ENCODE measurements at regions not wholly inside any gene's neighbourhood (a gene's known extent, or its start where the extent isn't known, plus 50 kb on each side); places are given as distances from the start of the nearest gene placed in this dataset.

DNA sequence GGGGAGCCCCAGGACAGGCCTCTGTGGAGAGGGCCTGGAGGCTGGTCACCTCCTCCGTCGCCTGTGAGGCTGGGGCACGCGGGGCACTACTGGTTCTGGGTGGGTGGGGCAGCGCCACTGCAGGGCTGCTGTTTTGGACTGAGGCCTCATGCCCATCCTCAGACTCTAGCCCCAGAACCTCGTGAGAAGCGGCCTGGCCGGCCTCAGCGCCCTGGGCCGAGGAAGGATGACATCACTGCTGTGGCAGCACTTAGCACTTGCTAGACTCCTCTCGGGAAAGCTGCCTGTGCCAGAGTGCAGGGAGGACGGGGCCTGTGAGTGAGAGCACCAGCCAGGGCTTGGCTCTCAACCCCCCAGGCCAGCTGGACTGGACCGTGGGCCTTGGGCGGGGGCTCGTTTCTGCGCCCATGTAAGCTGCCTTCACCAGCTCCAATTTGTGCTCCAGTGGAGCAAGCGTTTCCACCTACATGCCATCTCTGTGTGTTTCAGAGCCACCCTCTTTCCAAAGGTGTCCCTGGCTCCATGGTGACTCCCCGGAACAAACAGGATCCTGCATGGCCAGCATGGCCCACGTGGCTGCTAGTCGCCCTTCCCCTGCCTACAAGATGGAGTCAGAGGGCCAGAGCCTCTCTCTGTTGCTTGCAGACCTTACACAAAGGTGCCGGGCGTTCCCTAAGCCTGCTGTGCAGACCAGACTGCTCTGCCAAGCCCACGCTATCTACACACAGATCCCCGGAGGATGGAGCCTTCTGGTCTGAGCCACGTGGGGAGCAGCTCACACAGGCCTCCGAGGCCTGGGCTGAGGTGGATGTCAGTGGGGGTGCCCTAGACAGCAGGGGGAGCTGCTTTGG is 102.9 kb downstream of the CTTN start:
- no peak for DNase-seq (ENCODE audit: low read depth)

DNA sequence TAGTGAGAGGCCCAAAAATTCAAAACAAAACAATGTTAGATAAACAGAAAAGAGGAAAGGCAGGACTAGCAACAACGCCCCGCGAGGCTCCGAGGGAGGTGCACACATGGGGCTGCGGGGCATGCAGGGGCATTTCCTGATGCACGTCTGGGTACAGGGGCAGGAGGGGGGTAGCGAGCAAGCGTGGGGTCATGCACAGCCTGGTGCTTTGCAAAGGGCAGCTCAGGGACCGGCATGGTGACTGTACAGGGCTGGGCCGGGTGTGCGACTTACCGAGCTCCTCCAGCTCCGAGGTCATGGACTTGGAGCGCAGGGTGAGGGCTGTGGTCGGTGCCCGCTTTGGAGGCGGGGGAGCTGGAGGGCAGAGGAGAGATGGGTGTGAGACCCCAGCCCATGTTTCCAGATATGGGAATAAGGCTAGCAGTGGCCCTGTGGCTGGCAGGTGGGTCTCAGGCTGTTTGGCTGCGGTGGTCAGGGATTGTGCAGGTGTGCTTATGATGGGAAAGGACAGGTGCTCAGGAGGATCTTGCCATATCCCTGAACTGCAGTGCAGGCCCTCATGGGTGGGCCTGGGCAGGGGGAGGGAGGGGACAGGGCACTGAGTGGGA is 103.7 kb downstream of the CTTN start:
- no peak for DNase-seq (ENCODE audit: low read depth)

DNA sequence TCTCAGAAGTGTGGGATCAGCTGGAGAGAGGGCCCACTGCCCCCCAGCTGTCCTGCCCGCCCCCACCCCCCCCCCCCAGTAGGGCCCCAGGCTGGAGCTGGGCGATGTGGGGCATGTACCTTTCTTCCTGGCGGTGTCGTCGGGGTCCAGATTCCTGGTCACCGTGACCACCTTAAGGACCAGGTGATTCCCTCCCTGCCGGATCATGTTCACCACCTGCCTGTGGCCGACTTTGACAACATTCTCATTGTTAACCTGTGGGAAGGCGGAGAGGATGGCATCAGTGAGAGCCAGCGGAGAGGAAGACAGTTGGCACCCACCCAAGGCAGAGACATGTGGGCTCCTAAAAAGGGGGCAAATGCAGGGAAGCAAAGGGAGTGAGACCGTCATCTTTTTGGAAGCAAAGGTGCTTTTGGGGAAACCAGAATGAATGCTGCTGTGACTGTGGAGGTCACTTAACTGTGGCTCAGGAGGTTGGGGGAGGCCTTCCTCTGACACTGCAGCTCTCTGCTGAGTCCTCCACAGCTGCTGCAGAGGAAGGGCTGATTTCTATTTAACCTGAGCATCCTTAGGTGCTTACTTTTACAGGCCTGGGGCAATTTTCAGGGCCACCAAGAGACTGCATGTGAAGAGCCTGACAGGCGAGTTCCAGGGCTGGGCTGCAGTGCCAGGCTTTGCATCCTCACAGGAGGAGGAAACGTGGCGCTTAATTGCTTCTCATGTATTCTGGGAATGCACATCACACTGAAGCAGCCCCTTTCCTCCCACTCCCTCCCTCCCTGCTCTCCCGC is 104.5 kb downstream of the CTTN start:
- no peak for DNase-seq (ENCODE audit: low read depth)

DNA sequence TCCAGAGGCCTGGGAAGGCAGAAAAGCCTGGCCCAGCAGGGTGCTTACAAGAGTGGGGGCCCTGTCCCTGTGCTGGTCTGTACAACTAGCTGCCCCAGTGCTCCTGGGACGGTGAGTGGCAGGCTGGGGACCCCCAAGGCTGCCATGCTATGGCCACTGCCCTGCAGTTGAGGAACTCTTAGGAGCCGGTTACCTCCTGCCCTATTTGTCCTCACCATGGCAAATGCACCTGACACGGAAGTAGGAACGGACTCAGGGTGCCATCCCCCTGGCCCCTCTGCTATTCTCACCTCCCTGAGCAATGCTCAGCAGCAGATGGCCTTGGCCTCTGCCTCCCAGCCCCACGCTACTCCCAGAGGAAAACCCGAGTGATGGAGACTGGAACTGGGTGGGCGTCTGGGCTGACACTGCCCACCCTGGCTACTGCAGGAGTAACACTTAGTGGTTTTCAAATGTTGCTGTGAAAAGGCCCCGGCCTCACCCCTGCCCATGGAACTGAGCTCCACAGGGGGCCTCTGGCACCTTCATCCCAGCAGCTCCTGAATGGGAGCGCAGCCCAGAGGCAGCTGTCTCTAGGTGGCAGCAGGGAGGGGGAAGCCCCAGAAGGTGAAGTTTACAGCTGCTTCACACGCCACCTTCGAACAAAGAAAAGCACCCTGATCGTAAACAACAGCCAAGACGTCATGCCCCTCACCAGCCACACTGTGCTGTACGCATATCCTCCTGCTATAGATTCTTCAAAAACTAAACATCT is 105.3 kb downstream of the CTTN start:
- DNase-seq (ENCODE audit: low read depth) = no peak

DNA sequence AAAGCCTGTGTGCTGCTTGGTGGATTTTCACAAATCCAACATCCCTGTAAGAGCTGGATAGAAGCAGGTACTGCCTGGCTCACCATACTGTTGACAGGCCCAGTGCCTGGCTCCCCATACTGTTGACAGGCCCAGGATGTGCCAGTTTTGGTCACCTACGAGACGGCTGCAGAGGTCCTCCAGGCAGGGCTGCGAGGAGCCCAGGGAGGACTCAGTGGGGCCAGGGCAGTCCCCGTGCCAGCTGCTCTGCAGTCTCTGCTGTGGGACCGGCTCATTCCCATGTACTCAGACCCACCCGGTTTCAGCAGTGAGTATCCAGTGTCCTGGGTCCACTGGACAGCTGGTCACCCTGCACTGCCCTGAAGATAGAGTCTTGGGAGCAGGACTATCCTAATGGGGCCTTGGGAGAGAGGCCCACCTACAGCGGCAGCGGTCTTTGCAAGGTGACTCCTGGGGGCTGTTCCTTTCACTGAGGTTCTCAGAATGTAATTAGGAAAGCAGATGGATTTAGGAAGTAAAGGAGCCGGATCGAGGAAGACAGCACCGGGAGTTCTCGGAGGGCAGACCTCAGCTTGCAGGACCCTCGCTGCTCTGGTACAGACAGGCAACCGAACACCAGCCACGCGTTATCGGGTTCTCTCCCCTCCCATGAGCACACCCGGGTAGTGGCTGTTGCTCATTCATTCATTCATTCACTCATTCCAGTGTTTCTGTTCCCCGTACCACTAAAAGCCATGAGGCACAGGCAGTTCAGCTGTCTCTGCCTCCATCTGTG is 106.1 kb downstream of the CTTN start:
- DNase-seq (ENCODE audit: low read depth) = no peak

DNA sequence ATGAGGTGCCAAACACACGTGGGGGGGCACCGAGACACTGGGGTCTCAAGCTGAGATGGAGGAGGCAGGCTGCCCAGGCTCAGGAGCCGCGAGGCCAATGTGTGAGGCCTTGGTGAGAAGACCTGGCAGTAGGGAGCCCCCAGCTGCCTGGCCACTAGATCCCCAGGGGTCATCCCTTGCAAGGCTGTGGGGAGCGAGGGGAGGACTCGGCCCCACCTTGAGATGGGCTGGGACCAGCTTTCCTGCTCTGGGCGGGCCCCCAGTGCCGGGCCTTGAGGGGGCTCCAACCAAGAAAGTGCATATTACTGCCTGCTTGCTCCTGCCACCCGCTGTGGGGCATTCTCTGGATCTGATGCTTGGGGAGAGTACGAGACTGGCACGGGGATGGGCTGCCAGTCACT is 107.0 kb downstream of the CTTN start:
- no peak for DNase-seq (ENCODE audit: low read depth)

DNA sequence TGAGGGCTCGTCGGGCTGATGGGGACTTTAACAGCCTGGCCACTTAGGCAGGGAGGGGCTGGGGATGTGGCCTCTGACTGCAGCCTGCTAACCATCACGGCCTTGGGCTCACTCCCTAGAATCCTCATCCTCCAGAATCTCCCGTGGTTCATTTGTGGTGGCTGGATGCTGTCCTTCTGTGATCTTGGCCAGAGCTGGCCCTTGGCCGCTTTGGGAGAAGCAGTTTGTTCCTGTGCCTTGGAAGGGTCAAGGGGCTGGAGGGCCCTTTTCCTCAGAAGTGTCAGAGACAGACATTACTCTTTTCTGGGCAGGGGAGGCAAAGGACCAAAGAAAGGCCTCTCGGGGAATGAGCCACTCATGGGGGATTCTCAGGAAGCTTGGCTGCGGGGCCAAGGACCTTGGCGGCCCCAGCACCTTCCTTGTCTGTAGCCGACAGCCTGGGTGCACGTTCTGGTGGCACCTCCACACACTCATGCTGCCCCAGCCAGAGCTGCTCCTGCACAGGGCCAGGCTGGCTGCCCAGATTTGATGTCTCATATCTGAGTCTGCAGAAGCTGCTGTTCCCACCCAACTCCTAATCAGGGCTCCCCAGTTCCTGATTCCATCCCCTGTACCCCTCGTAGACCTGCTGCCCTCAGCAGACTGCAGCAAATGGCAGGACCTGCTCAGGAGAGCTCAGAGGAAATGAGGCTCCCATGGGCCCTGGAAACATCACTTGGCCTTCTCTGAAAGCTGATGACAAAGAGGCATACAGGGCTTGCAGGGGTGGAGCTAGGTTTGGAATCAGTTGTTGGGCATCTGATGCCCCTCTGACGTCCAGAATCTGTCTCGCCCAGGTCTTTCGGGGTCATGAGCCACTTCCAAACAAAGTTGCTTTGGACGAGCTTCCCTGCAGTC is 107.7 kb downstream of the CTTN start:
- no peak for DNase-seq (ENCODE audit: low read depth)

DNA sequence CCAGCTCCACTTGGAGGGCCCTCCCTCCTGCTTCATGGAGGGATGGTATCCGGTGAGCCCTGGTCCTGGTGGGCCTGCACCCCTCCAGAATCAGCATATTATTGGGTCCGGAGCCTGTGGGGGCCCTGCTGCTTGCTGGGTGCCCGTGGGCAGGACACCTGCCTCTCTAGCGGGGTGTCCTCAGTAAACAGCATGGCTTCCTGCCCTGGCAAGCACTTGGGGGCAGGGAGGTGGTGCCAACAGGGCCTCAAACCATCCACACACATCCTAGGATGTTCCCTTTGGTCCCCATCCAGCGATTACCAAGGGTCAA is 108.3 kb downstream of the CTTN start:
- DNase-seq (ENCODE audit: low read depth) = no peak

DNA sequence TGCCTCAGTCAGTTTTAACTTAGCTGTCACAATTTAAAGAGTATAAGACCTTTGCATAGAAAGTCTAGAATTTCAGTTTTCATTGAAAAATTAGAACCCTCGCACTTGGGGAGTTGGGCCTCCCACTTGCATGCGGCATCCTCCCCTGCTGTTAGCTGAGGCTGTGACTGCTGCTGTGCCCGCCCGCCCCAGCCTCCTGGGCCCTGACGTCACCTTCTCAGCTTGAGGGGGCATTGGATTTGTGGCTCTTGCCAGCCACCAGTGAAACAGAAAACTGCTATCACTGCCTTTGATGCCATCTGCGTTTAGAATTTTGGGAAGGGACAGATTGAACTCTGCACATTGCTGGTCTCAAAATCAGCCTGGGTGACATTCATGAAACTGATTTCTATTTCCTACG is 108.7 kb downstream of the CTTN start:
- DNase-seq (ENCODE audit: low read depth) = no peak

DNA sequence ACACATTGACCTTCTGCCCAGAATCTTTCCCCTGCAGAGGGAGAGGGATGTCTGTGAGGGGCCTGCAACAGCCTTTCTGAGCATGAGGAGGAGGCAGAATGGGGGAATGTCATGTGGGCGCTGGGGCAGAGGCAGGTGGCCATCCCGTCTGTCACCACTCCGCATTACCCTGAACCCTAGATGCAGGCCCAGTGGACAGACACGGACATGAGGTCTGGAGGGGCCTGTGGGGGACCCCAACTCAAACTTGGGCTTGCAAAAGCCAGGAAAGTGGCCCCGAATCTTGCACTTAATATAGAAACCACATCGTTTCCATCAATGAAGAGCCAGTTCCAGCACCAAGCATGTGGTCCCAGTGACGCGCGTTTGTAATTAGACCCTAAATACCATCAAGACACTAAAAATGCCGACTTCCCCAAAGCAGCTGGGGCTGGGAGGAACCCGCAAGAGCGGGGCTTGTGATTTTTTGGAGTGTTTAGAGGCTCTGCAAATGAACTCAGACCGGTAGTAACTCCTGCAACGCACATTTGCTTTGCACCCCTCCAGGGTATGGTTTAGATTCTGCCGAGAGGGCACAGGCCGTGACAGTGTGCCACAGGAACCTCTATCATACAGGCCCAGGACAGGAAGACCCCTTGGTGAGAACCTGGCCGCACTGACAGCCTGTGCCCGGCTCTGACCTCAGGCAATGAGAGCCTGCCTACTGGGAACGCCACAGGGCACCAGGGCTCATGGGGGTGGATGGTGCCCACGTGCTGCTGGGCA is 109.3 kb downstream of the CTTN start:
- no peak for DNase-seq (ENCODE audit: low read depth)

DNA sequence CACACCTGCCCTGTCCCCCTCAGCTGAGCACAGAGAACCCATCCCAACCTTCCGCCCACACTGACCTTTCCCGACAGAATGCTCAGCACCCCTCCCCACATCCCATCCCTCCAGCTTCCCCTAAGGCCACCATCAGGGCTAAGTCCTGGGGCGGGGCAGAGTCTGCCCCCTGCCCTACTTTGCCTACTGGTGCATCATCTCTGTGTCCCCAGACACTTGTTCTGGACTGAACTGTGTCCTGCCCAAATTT is 109.8 kb downstream of the CTTN start:
- DNase-seq (ENCODE audit: low read depth) = no peak

DNA sequence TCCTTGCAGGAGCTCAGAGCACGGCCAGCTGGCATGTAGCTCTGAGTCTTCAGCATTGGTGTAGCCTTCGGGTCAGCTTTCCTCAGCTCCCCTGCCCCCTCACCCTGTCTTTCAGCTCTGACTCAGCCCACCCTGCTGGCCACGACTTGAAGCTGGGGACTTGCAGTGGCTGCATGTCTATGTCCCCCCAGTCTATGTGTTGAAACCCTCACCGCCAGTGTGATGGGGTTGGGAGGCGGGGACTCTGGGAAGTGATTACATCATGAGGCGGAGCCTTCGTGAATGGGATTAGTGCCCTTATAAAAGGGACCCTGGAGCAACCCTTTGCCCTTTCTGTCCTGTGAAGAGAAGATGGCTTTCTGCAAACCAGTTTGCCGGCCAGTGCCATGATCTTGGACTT is 111.1 kb downstream of the CTTN start:
- DNase-seq (ENCODE audit: low read depth) = no peak

DNA sequence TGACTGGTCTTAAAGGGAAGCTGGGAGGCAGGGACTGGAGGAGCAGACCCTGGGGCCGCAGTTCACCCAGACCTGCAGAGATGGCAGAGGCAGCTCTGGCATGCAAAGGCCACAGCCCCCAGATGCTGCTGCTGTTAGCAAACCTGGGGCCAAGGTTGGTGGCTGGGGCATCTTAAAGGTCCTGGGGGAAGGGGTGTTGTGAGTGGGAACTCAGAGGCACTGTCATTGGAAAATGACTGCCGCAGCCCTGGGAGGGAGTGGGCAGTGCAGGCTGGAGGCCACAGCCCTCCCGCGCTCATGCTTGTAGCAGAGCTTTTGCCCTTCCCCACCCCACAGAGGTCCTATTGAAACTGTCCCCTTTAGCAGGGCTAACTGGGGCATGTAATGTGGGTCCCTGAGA is 111.8 kb downstream of the CTTN start:
- no peak for DNase-seq (ENCODE audit: low read depth)

DNA sequence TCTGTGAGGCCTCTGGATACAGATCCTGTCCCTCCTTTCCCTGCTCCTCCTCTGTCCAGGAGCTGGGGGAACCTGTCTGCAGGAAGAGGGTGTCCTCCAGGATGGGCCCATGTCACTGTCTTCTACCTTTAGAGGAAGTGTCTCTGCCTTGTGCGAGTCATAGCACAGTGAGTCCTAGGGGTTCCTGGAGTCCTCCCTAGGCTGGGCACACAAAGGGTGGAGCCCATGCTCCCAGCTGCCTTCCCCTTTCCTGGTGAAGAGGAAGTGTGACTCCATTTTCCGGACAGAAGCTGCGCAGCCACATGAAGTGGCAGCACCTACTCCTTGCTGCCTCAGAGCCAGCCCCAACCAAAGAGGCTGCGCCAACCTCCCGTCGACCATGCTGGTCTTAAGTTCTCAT is 112.2 kb downstream of the CTTN start:
- DNase-seq (ENCODE audit: low read depth) = no peak

DNA sequence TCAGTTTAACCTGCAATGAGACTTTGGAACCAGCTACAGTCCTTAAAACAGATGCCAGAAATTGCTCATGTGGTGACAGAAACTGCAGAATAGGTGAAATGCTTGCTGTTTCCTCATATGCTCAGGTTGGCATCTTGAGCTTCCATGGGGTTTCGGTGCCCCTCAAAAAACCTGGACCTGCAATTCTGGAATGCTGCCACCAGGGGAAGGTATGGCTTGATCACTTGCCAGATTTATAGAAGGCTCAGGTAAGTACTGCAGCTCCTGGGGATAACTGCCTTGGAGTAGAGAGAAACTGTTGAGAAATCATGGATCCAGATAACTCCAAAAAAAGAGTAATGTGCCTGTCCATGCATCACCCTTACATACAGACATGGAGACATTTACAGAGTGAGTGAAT is 113.0 kb downstream of the CTTN start:
- no peak for DNase-seq (ENCODE audit: low read depth)

DNA sequence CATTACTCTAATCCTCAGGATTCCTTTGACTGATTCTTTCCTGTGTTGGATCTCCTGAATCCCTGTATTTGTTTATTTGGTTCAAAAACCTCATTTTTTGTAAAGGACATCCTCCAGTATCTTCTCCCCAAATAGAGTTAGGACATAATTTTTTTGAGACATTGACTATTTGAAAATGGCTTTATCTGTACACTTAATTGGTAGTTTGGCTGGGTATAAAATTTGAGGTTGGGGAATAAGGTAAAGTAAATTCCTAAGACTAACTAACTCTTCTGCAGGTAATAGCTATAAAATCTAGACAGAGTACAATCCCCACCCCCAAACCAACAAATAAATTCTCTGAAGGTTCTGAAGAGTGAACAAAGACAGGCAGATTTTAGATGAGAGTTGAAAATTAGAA is 114.4 kb downstream of the CTTN start:
- DNase-seq (ENCODE audit: low read depth) = no peak

DNA sequence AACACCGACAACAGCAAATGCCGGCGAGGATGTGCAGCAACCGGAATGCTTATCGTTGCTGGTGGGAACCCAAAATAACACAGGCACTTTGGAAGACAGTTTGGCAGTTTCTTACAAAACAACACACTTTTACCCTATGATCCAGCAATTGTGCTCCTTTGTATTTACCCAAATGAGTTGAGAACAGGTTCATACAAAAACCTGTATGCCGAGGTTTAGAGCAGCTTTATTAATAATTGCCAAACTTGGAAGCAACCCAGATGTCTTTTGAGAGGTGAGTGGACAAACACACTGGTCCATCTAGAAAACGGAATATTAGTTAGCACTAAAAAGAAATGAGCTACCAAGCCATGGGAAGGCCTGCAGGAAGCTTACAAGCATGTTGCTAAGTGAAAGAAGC is 118.9 kb downstream of the CTTN start:
- DNase-seq (ENCODE audit: low read depth) = no peak

DNA sequence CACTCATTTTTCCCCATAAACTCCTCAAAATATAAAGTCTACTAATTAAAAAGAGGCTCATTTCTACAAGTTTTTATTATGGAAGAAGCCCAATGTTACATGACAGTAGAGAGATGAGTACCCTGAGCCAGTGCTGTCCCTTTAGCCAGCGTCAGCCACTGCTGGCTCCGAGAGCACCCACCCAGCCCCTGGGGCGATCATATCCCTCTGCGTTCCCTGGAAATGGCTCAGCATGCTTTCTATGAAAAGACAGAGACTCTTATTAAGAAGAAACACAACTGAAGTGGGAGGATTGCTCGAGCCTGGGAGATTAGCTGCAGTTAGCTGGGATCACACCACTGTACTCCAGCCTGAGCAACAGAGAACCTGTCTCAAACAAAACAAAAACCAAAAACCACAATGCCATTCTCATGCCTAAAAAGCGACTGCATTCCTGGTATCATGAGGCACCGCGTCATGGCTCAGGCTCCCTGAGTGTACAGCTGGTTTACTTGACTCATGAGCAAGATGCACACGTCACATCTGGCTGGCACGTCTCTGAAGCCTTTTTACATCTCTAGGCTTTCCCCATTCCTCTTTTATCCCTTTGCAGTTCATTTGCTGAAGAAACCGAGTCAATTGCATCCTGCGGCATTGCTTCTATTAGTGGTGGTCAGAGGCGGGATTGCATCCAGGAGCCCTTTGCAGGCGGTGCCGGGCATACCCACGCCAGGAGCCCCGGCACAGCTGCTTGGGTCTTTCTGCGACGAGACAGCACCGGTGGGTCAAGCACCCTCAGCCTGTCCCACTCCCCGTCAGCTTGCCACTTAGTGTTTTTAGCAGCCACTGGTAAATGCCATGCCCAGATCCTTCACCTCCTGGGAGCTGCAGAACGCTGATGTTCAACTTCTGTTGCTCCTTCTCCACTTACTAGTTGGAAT is 119.9 kb downstream of the CTTN start:
- DNase-seq (ENCODE audit: low read depth) = no peak

DNA sequence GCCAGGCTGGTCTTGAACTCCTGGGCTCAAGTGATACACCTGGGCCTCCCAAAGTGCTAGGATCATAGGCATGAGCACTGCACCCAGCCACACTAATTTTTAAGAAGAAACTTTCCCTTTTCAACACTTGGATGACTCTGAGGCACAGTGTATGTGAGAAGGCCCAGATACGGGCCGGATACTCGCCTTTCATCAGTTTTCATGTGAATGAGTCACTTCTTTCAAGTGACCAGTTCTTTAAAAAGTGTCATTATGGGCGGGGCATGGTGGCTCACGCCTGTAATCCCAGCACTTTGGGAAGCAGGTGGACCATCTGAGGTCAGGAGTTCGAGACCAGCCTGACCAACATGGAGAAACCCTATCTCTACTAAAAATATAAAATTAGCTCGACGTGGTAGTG is 120.8 kb downstream of the CTTN start:
- DNase-seq (ENCODE audit: low read depth) = no peak

Data from stimulated activated CD8-positive, alpha-beta memory T cell treated with anti-CD3 and anti-CD28 coated beads, Interleukin-12 subunit alpha, Interleukin-12 subunit beta, amount 100 ng/mL, for 1 hour (primary cell).